Psoas muscle (tissue), 7 donors: ENCODE measurements at regions not wholly inside any gene's neighbourhood (a gene's known extent, or its start where the extent isn't known, plus 50 kb on each side); places are given as distances from the start of the nearest gene placed in this dataset.

Experiments
- ATAC-seq, 4 donors: fragments of 200-7000 bp; cut with Tn5 transposase; one replicate each; pipeline ENCODE4 v1.9.1; 2020; ENCODE audit warnings: moderate library complexity in 3 of 4, mild to moderate bottlenecking in 2 of 4
- DNase-seq, 2 donors: peaks; one replicate each; pipeline ENCODE4 v3.0.0-alpha.2; 2020
- H3K27ac ChIP-seq: fragments of 200-600 bp; one replicate; pipeline ENCODE4 v1.8.0; 2022
- H3K27me3 ChIP-seq, 3 donors: fragments of 200-600 bp in 1 of 3; one replicate each; pipeline versions ENCODE4 v1.6.1 to v1.8.0; 2013 to 2022; ENCODE audit warnings: low read length in 2 of 3, mild to moderate bottlenecking in 2 of 3, moderate library complexity in 1 of 3; ENCODE audit not compliant: insufficient read depth in 3 of 3
- H3K36me3 ChIP-seq, 2 donors: fragments of 200-600 bp in 1 of 2; one replicate each; pipeline versions ENCODE4 v1.6.1 to v1.8.0; 2013 to 2022; ENCODE audit warnings: low read depth in 1 of 2, mild to moderate bottlenecking in 1 of 2, moderate library complexity in 1 of 2; ENCODE audit not compliant: insufficient read depth in 1 of 2
- H3K4me1 ChIP-seq: fragments of 200-600 bp; one replicate; pipeline ENCODE4 v1.8.0; 2022
- H3K4me3 ChIP-seq: fragments of 200-600 bp; one replicate; pipeline ENCODE4 v1.8.0; 2022; ENCODE audit warnings: mild to moderate bottlenecking
- H3K9me3 ChIP-seq: fragments of 200-600 bp; one replicate; pipeline ENCODE4 v1.8.0; 2022
- WGBS, 3 donors: extraction: QIAGEN DNeasy Blood & Tissue Kit; methylation state at CpG; one replicate each; pipeline versions ENCODE4 v1.1.6 to v1.1.7; 2013; 5-methylcytosine and 5-hydroxymethylcytosine counted together
- intact Hi-C, 2 donors: fragments of 100-400 bp; cut with DNase I; formaldehyde crosslinking; loops; one replicate each; pipeline versions ENCODE4 v1.11.0 to v1.14.2; 2022
- TF ChIP-seq, protein P1 (sequence below): fragments of 200-600 bp; IDR thresholded peaks from one replicate; pipeline ENCODE4 v1.8.0; 2022; ENCODE audit warnings: antibody characterized with exemption
- donor health status: healthy with polysubstance abuse.
- donor health status: DM: no; HTN: no; CAD: no; lungs with moderate emphysema.
- donor health status: Bipolar disorder and iron deficiency.
- donor health status: healthy.
- donor health status: DM: yes; HTN: yes; CAD: no.
- donor health status: DM: no; HTN: no; CAD: no.
- donor health status: DM: yes; HTN: yes; CAD: no.

DNA sequence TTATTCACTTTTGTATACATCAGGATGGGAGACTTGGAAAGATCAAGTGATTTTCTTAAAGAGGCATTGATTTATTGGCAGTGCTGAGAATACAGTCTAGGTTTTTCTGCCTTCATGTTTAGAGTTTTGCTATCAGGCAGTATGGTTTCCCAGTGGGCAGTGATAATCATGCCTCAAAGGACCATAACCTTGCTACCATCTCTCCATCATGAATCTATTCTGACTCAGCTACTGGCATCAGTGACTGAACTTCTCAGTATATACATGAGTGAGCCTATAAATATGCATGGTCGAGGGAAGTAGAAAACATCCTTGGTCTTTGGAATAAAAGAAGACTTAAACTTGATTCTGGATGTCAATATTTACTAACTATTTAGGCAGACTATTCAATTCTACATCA lies 562.0 kb upstream of the AADAT start:
- TF ChIP-seq, protein P1, sequence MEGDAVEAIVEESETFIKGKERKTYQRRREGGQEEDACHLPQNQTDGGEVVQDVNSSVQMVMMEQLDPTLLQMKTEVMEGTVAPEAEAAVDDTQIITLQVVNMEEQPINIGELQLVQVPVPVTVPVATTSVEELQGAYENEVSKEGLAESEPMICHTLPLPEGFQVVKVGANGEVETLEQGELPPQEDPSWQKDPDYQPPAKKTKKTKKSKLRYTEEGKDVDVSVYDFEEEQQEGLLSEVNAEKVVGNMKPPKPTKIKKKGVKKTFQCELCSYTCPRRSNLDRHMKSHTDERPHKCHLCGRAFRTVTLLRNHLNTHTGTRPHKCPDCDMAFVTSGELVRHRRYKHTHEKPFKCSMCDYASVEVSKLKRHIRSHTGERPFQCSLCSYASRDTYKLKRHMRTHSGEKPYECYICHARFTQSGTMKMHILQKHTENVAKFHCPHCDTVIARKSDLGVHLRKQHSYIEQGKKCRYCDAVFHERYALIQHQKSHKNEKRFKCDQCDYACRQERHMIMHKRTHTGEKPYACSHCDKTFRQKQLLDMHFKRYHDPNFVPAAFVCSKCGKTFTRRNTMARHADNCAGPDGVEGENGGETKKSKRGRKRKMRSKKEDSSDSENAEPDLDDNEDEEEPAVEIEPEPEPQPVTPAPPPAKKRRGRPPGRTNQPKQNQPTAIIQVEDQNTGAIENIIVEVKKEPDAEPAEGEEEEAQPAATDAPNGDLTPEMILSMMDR: no peak

DNA sequence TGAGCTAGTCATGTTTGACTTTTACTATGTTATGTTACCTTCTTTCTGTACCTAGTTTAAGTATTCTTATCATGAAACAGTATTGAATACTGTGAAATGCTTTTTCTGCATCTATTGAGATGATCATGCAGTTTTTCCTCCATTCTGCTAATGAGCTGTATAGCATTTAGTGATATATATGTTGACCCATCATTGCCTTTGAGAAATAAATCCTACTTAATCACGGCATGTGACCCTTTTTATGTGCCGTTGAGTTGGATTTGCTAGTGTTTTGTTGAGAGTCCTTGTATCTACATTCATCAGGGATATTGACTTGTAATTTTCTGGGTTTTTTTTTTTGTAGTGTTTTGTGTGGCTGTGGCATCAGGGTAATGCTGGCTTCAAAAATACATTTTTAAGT lies 537.7 kb upstream of the AADAT start:
- Histone ChIP-seq H3K36me3 (no peaks in the 10 kb centered on the region), H3K9me3 (peaks cover 12% of the 10 kb centered on the region), H3K4me1 (no peaks in the 10 kb centered on the region), H3K4me3 (no peak overlapping the region), H3K27ac (no peak overlapping the region), H3K27me3 (no peaks in the 10 kb centered on the region)
- DNase-seq (no peak), ATAC-seq (no peak)
- intact Hi-C loops: no loop called here
- 55 to 76% (median 73%) methylated on average over 2 of the region's 2 CpGs for WGBS, 3 donors
- TF ChIP-seq, protein P1: no peak

More for the DNA sequence above, 562.0 kb upstream of the AADAT start:
- no peak overlapping the region for H3K27ac ChIP-seq
- ATAC-seq (no peak), DNase-seq (no peak)
- 65 to 73% (median 68%) methylated on average over 1 of the region's 1 CpG for WGBS, 3 donors
- no peaks in the 10 kb centered on the region for H3K9me3 ChIP-seq
- no peaks in the 10 kb centered on the region for H3K36me3 ChIP-seq
- intact Hi-C loops: no loop called here
- H3K4me3 ChIP-seq: no peak overlapping the region
- no peaks in the 10 kb centered on the region for H3K27me3 ChIP-seq
- no peaks in the 10 kb centered on the region for H3K4me1 ChIP-seq

DNA sequence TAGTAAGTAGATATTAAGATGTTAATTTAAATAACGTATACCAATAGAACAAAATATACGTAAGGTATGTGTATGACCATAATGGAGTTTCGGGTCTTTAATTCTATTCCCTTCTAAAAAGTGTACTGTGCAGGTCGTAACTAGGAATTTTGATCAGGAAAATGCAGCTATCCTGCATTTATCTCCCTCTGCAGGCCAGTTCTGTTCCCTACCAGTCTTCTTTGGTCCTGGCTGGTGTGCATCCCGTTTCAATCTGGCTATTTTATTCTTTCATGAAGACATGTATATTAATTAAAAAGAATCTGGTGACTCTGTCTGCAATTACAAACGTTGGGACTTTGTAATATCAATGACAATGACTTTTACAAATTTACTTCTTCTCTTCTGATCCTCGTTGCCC lies 534.1 kb upstream of the AADAT start:
- DNase-seq (no peak), ATAC-seq (no peak)
- peaks cover 1% of the 10 kb centered on the region for H3K9me3 ChIP-seq
- H3K27ac ChIP-seq: no peak overlapping the region
- no peaks in the 10 kb centered on the region for H3K4me1 ChIP-seq
- H3K36me3 ChIP-seq: no peaks in the 10 kb centered on the region
- no peak overlapping the region for H3K4me3 ChIP-seq
- TF ChIP-seq, protein P1: no peak
- no peaks in the 10 kb centered on the region for H3K27me3 ChIP-seq
- intact Hi-C loops: no loop called here
- 68 to 71% (median 68%) methylated on average over 7 of the region's 7 CpGs for WGBS, 3 donors

DNA sequence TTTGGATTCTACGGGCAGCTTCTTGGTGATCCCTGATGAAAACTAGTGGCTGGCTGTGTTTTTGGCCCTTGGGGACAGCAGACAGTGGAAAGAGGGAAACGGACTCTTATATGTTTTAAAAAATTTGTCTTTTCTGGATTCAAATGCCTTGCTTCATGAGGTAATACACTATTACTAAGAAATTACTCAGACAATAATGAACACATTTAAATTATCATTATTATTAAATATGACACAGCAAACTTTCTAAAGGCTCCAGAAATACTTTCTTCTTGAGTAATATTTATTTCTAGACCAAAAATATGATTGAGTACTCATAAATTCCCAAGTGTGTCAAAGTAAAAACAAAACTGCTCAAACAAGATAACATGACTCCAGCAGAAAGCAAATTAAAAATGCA lies 520.7 kb upstream of the AADAT start:
- no peaks in the 10 kb centered on the region for H3K36me3 ChIP-seq
- H3K9me3 ChIP-seq: no peaks in the 10 kb centered on the region
- DNase-seq: no peak
- TF ChIP-seq, protein P1: no peak
- intact Hi-C loops: no loop called here
- ATAC-seq: no peak
- no peak overlapping the region for H3K4me3 ChIP-seq
- no peaks in the 10 kb centered on the region for H3K27me3 ChIP-seq
- WGBS, 3 donors: 54 to 69% (median 63%) methylated on average over 2 of the region's 2 CpGs
- no peaks in the 10 kb centered on the region for H3K4me1 ChIP-seq
- no peak overlapping the region for H3K27ac ChIP-seq

DNA sequence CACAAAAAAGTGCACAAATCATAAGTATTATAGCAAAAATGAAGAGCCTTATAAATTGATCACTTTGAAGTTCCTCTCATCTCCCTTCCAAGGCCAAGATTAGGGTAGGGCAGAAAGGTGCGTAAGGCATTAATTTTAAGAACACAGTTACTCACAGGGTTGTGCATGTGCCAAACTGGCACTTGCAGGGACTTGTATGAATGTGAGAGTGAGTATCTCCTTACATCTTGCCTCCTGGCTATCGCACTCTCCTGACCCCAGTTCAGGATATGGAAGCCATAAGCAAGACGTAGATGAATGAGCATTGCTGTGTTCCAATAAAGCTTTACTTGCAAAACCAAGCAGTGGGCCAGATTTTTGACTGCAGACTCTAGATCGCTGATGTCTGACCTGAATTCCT lies 510.1 kb upstream of the AADAT start:
- Histone ChIP-seq H3K27ac (no peak overlapping the region), H3K27me3 (no peaks in the 10 kb centered on the region), H3K36me3 (no peaks in the 10 kb centered on the region), H3K4me1 (no peaks in the 10 kb centered on the region), H3K9me3 (no peaks in the 10 kb centered on the region), H3K4me3 (no peak overlapping the region)
- intact Hi-C loops: no loop called here
- 82 to 90% (median 88%) methylated on average over 4 of the region's 4 CpGs for WGBS, 3 donors
- TF ChIP-seq, protein P1: no peak
- DNase-seq: no peak
- no peak for ATAC-seq
